Caco-2 (cell line): ENCODE measurements at regions not wholly inside any gene's neighbourhood (a gene's known extent, or its start where the extent isn't known, plus 50 kb on each side); places are given as distances from the start of the nearest gene placed in this dataset.

Source experiments
- BruUV-seq: library from RNA; stranded (reverse); fragments of 400-500 nt; replicated peaks from 2 replicates; lab custom pipeline; 2021; lab: Mats Ljungman, UMichigan
- CTCF ChIA-PET: fragments of 300-600 bp; sonication (Branson Sonifier 250); formaldehyde crosslinking; loops from one replicate; lab custom pipeline; 2022; ENCODE audit warnings: antibody characterized with exemption; lab: Charles Lee
- POLR2A ChIA-PET: fragments of 300-600 bp; sonication (Branson Sonifier 250); formaldehyde crosslinking; loops from one replicate; lab custom pipeline; 2022; ENCODE audit warnings: antibody characterized with exemption; lab: Charles Lee
- DNase-seq, 2 experiments: peaks; one replicate each; pipeline versions ENCODE4 v3.0.0 to v3.0.0-alpha.2; 2020 to 2022
- H3K27me3 ChIP-seq: replicated peaks from 2 replicates; pipeline ENCODE4 v1.6.0; 2011; ENCODE audit warnings: low read length; ENCODE audit not compliant: control insufficient read depth, insufficient read depth
- H3K36me3 ChIP-seq: 2 replicates; pipeline ENCODE4 v1.5.1; 2011; ENCODE audit warnings: low read length; ENCODE audit not compliant: control insufficient read depth, insufficient read depth
- H3K4me1 ChIP-seq: fragments of 250-450 bp; sonication (Bioruptor Pico); 2 replicates; pipeline ENCODE4 v1.5.1; 2020; ENCODE audit warnings: mild to moderate bottlenecking
- H3K4me3 ChIP-seq: 2 replicates; pipeline ENCODE4 v1.5.1; 2011; ENCODE audit warnings: low read depth, mild to moderate bottlenecking, control low read depth, low read length
- H3K9me3 ChIP-seq: fragments of 250-450 bp; sonication (Bioruptor Pico); 2 replicates; pipeline ENCODE4 v1.5.1; 2020; ENCODE audit warnings: mild to moderate bottlenecking, moderate library complexity
- H3K27ac Mint-ChIP-seq: one replicate; pipeline ENCODE4 v1.8.0; 2022; ENCODE audit warnings: mixed read lengths; ENCODE audit not compliant: unreplicated experiment
- H3K27me3 Mint-ChIP-seq: one replicate; pipeline ENCODE4 v1.8.0; 2022; ENCODE audit warnings: mixed read lengths; ENCODE audit not compliant: insufficient read depth, unreplicated experiment
- H3K36me3 Mint-ChIP-seq: one replicate; pipeline ENCODE4 v1.8.0; 2022; ENCODE audit warnings: mild to moderate bottlenecking, mixed read lengths; ENCODE audit not compliant: insufficient read depth, unreplicated experiment
- H3K4me1 Mint-ChIP-seq: one replicate; pipeline ENCODE4 v1.8.0; 2022; ENCODE audit warnings: low read depth, mixed read lengths; ENCODE audit not compliant: unreplicated experiment
- H3K4me3 Mint-ChIP-seq: one replicate; pipeline ENCODE4 v1.8.0; 2022; ENCODE audit warnings: mild to moderate bottlenecking, moderate library complexity, mixed read lengths; ENCODE audit not compliant: unreplicated experiment
- H3K9me3 Mint-ChIP-seq: one replicate; pipeline ENCODE4 v1.8.0; 2022; ENCODE audit warnings: mixed read lengths; ENCODE audit not compliant: unreplicated experiment
- CTCF ChIP-seq, 2 experiments: fragments of 200-600 bp in 1 of 2; IDR thresholded peaks; 1 replicate in 1 of 2; 2 replicates in 1 of 2; pipeline versions ENCODE4 v1.5.1 to v1.8.0; 2011 to 2022; ENCODE audit warnings: antibody characterized with exemption in 1 of 2, control low read depth in 1 of 2, inconsistent platforms in 1 of 2, low read depth in 1 of 2, low read length in 1 of 2, mild to moderate bottlenecking in 1 of 2, moderate library complexity in 1 of 2; ENCODE audit not compliant: insufficient read depth in 1 of 2, severe bottlenecking in 1 of 2, unreplicated experiment in 1 of 2
- intact Hi-C: fragments of 100-400 bp; cut with micrococcal nuclease; formaldehyde crosslinking; loops from one replicate; pipeline ENCODE4 v1.10.0; 2022; ENCODE audit not compliant: unreplicated experiment

DNA sequence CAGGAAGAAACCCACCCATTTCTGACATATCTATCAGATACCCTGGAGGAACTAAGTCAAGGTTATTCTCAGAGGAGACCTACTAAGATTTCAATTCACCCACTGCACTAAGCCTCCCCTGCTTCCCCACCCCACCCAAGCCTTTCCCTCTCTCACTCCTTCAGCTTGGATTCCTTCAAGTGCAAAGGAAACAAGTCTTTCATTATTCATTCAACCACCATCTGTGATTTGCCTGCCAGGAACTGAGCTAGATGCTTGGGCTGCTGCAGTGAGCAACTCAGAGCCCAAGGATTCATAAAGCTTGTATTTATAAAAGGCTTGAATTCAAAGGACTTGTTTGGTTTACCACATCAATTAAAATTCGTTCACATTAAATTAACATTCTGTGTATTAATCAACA, 161.3 kb downstream of the GXYLT1 start:
- no TSS peak for BruUV-seq
- intact Hi-C loops: no loop called here
- no peak for DNase-seq
- Histone ChIP-seq H3K27me3 (no peaks in the 10 kb centered on the region), H3K4me1 (no peaks in the 10 kb centered on the region; the same call in 1 of the 2 replicates), H3K9me3 (no peaks in the 10 kb centered on the region), H3K4me3 (no peak overlapping the region), H3K36me3 (no peaks in the 10 kb centered on the region)
- ChIA-PET POLR2A (no interaction called here), CTCF (no interaction called here)
- no peaks in the 10 kb centered on the region for H3K36me3 Mint-ChIP-seq
- no peaks in the 10 kb centered on the region for H3K9me3 Mint-ChIP-seq
- TF ChIP-seq CTCF (IDR thresholded peaks at IDR 0.05; ENCODE audit: insufficient read depth in 1 of 2, low read depth in 1 of 2, low read length in 1 of 2, severe bottlenecking in 1 of 2, unreplicated experiment in 1 of 2): no peak
- H3K4me3 Mint-ChIP-seq: no peak overlapping the region
- H3K4me1 Mint-ChIP-seq: peaks cover 8% of the 10 kb centered on the region
- H3K27ac Mint-ChIP-seq: no peak overlapping the region
- H3K27me3 Mint-ChIP-seq: peaks cover 4% of the 10 kb centered on the region

DNA sequence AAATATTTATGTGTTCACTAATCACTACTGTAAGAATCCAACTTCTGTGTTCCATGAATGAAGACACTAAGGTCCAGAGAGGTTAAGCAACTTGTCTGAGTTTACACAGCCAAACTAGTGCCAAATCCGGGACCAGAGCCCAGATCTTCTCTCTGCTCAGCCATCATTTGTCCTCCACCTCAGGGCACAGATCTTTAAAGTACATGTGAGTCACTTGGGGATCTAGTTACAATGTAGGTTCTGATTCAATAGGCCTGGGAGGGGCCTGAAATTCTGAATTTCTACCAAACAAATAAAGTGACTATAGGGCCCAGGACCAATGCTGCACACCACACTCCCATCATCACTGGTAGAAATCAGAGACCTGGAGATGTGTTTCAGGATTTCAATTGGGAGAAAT, 162.9 kb downstream of the GXYLT1 start:
- no peak for DNase-seq
- intact Hi-C loops: no loop called here
- no peaks in the 10 kb centered on the region; the same call in 1 of the 2 replicates for H3K4me1 ChIP-seq
- Mint-ChIP-seq H3K27me3 (peaks cover 4% of the 10 kb centered on the region), H3K4me1 (peaks cover 8% of the 10 kb centered on the region), H3K36me3 (no peaks in the 10 kb centered on the region), H3K4me3 (no peak overlapping the region), H3K9me3 (no peaks in the 10 kb centered on the region), H3K27ac (no peak overlapping the region)
- BruUV-seq: no TSS peak
- no peaks in the 10 kb centered on the region for H3K27me3 ChIP-seq
- ChIA-PET CTCF (no interaction called here), POLR2A (no interaction called here)
- no peak for TF ChIP-seq CTCF (IDR thresholded peaks at IDR 0.05; ENCODE audit: insufficient read depth in 1 of 2, low read depth in 1 of 2, low read length in 1 of 2, severe bottlenecking in 1 of 2, unreplicated experiment in 1 of 2)
- no peaks in the 10 kb centered on the region for H3K36me3 ChIP-seq
- no peaks in the 10 kb centered on the region for H3K9me3 ChIP-seq
- H3K4me3 ChIP-seq: no peak overlapping the region

DNA sequence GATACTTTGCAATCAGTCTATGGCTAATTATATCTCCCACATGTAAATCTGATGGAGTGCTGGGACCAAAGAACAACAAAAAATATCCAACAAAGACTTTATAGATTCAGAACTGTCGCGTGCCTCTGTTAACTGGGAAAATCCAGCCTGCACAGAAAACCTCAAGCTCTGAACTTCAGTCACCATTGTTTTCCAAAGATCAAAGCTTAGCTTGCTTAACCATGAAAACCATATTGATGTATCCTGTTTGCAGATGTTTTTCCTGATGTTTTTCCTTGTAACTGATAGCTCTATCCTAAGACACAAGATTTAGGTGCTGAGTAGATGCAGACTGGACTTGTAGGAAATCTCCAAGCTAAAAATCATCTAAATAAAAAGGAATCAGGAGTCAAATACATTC, 163.7 kb downstream of the GXYLT1 start:
- ChIA-PET POLR2A (no interaction called here), CTCF (interaction anchor here (0.9 kb wide), 1 partner anchor 43 kb away, joined by 3 read pairs; no protein-coding TSS in a partner anchor)
- no peak overlapping the region for H3K4me3 Mint-ChIP-seq
- H3K9me3 Mint-ChIP-seq: no peaks in the 10 kb centered on the region
- no peak for TF ChIP-seq CTCF (IDR thresholded peaks at IDR 0.05; ENCODE audit: insufficient read depth in 1 of 2, low read depth in 1 of 2, low read length in 1 of 2, severe bottlenecking in 1 of 2, unreplicated experiment in 1 of 2)
- H3K4me1 Mint-ChIP-seq: peaks cover 8% of the 10 kb centered on the region
- Histone ChIP-seq H3K36me3 (no peaks in the 10 kb centered on the region), H3K9me3 (no peaks in the 10 kb centered on the region), H3K4me1 (no peaks in the 10 kb centered on the region; the same call in 1 of the 2 replicates), H3K4me3 (no peak overlapping the region), H3K27me3 (no peaks in the 10 kb centered on the region)
- H3K36me3 Mint-ChIP-seq: no peaks in the 10 kb centered on the region
- DNase-seq: no peak
- intact Hi-C loops: no loop called here
- H3K27ac Mint-ChIP-seq: no peak overlapping the region
- peaks cover 4% of the 10 kb centered on the region for H3K27me3 Mint-ChIP-seq
- no TSS peak for BruUV-seq
